ENCODE measurements at regions not wholly inside any gene's neighbourhood (a gene's known extent, or its start where the extent isn't known, plus 50 kb on each side); places are given as distances from the start of the nearest gene placed in this dataset.

- TF ChIP-seq ZFX (IDR thresholded peaks at IDR 0.05) (no peak), CTCF (conservative IDR thresholded peaks at IDR 0.05) (no peak)
- no peak overlapping the region for H3K27ac ChIP-seq
Measured at GRCh38 chr2:188132385-188132784, 159.3 kb upstream of the GULP1 start.

- H3K27ac ChIP-seq = no peak overlapping the region
- TF ChIP-seq ZFX (IDR thresholded peaks at IDR 0.05) (no peak), CTCF (conservative IDR thresholded peaks at IDR 0.05) (no peak)
Measured at GRCh38 chr2:188134241-188134640, 157.4 kb upstream of the GULP1 start.

GRCh38 chr2:188138313-188138712 is 153.4 kb upstream of the GULP1 start:
- no peak overlapping the region for H3K27ac ChIP-seq
- no peak for TF ChIP-seq ZFX (IDR thresholded peaks at IDR 0.05)
- no peak for TF ChIP-seq CTCF (conservative IDR thresholded peaks at IDR 0.05)

GRCh38 chr2:188142088-188142487 is 149.6 kb upstream of the GULP1 start:
- no peak overlapping the region for H3K27ac ChIP-seq

GRCh38 chr2:188142636-188143295 is 148.9 kb upstream of the GULP1 start:
- TF ChIP-seq ZFX (IDR thresholded peaks at IDR 0.05) (no peak), CTCF (conservative IDR thresholded peaks at IDR 0.05) (no peak)
- H3K27ac ChIP-seq = no peak overlapping the region

More at GRCh38 chr2:188142088-188142487, 149.6 kb upstream of the GULP1 start:
- TF ChIP-seq CTCF (conservative IDR thresholded peaks at IDR 0.05) (no peak), ZFX (IDR thresholded peaks at IDR 0.05) (no peak)

- no peak overlapping the region for H3K27ac ChIP-seq
- TF ChIP-seq CTCF (conservative IDR thresholded peaks at IDR 0.05) (no peak), ZFX (IDR thresholded peaks at IDR 0.05) (no peak)
Measured at GRCh38 chr2:188145885-188146284, 145.8 kb upstream of the GULP1 start.

- TF ChIP-seq CTCF (conservative IDR thresholded peaks at IDR 0.05) = no peak
- no peak for TF ChIP-seq ZFX (IDR thresholded peaks at IDR 0.05)
- no peak overlapping the region for H3K27ac ChIP-seq
Measured at GRCh38 chr2:188146888-188147287, 144.8 kb upstream of the GULP1 start.
